ENCODE measurements at regions not wholly inside any gene's neighbourhood (a gene's known extent, or its start where the extent isn't known, plus 50 kb on each side); places are given as distances from the start of the nearest gene placed in this dataset.

GRCh38 chr12:48279101-48279500 lies 71.6 kb downstream of the ZNF641 start:
- H3K27ac Mint-ChIP-seq (ENCODE audit: unreplicated experiment): no peak overlapping the region
- H3K4me3 Mint-ChIP-seq (ENCODE audit: unreplicated experiment): no peak overlapping the region
- H3K4me1 Mint-ChIP-seq (ENCODE audit: low read depth): no peaks in the 10 kb centered on the region
- no peak for DNase-seq (ENCODE audit: low spot score)
- peaks cover 17% of the 10 kb centered on the region for H3K9me3 Mint-ChIP-seq (ENCODE audit: low read depth)
- peaks cover 26% of the 10 kb centered on the region for H3K27me3 Mint-ChIP-seq (ENCODE audit: low read depth)
- H3K36me3 Mint-ChIP-seq (ENCODE audit: low read depth): no peaks in the 10 kb centered on the region
- TF ChIP-seq CTCF (IDR thresholded peaks at IDR 0.05): no peak

- no peak overlapping the region for H3K4me3 Mint-ChIP-seq (ENCODE audit: unreplicated experiment)
- no peak for TF ChIP-seq CTCF (IDR thresholded peaks at IDR 0.05)
- peaks cover 23% of the 10 kb centered on the region for H3K9me3 Mint-ChIP-seq (ENCODE audit: low read depth)
- no peaks in the 10 kb centered on the region for H3K36me3 Mint-ChIP-seq (ENCODE audit: low read depth)
- H3K27ac Mint-ChIP-seq (ENCODE audit: unreplicated experiment): no peak overlapping the region
- H3K4me1 Mint-ChIP-seq (ENCODE audit: low read depth): no peaks in the 10 kb centered on the region
- no peak for DNase-seq (ENCODE audit: low spot score)
- peaks cover 39% of the 10 kb centered on the region for H3K27me3 Mint-ChIP-seq (ENCODE audit: low read depth)
These were observed 73.5 kb upstream of the OR10AD1 start for GRCh38 chr12:48276621-48277020.

- Mint-ChIP-seq H3K4me3 (ENCODE audit: unreplicated experiment) (no peak overlapping the region), H3K27me3 (ENCODE audit: low read depth) (peaks cover 45% of the 10 kb centered on the region), H3K4me1 (ENCODE audit: low read depth) (no peaks in the 10 kb centered on the region), H3K36me3 (ENCODE audit: low read depth) (peaks cover 2% of the 10 kb centered on the region), H3K9me3 (ENCODE audit: low read depth) (no peaks in the 10 kb centered on the region), H3K27ac (ENCODE audit: unreplicated experiment) (no peak overlapping the region)
- TF ChIP-seq CTCF (IDR thresholded peaks at IDR 0.05): no peak
- DNase-seq (ENCODE audit: low spot score): no peak
These were observed 63.7 kb upstream of the OR10AD1 start for GRCh38 chr12:48266826-48267225.

- Mint-ChIP-seq H3K9me3 (ENCODE audit: low read depth) (peaks cover 3% of the 10 kb centered on the region), H3K4me1 (ENCODE audit: low read depth) (no peaks in the 10 kb centered on the region), H3K27me3 (ENCODE audit: low read depth) (peaks cover 45% of the 10 kb centered on the region), H3K4me3 (ENCODE audit: unreplicated experiment) (no peak overlapping the region), H3K27ac (ENCODE audit: unreplicated experiment) (no peak overlapping the region), H3K36me3 (ENCODE audit: low read depth) (peaks cover 2% of the 10 kb centered on the region)
- no peak for DNase-seq (ENCODE audit: low spot score)
- TF ChIP-seq CTCF (IDR thresholded peaks at IDR 0.05): no peak
These were observed 62.7 kb upstream of the OR10AD1 start for GRCh38 chr12:48265777-48266176.

- TF ChIP-seq CTCF (IDR thresholded peaks at IDR 0.05): no peak
- peaks cover 43% of the 10 kb centered on the region for H3K27me3 Mint-ChIP-seq (ENCODE audit: low read depth)
- no peak overlapping the region for H3K4me3 Mint-ChIP-seq (ENCODE audit: unreplicated experiment)
- no peak overlapping the region for H3K27ac Mint-ChIP-seq (ENCODE audit: unreplicated experiment)
- peaks cover 2% of the 10 kb centered on the region for H3K36me3 Mint-ChIP-seq (ENCODE audit: low read depth)
- no peak for DNase-seq (ENCODE audit: low spot score)
- H3K9me3 Mint-ChIP-seq (ENCODE audit: low read depth): peaks cover 3% of the 10 kb centered on the region
- H3K4me1 Mint-ChIP-seq (ENCODE audit: low read depth): no peaks in the 10 kb centered on the region
These were observed 60.5 kb upstream of the OR10AD1 start for GRCh38 chr12:48263617-48264016.
